Breast epithelium (tissue), 4 donors: ENCODE measurements at regions not wholly inside any gene's neighbourhood (a gene's known extent, or its start where the extent isn't known, plus 50 kb on each side); places are given as distances from the start of the nearest gene placed in this dataset.

Experiments used
- DNase-seq, 2 donors: peaks; one replicate each; pipeline ENCODE4 v3.0.0-alpha.2; 2019; ENCODE audit warnings: low spot score in 2 of 2
- H3K27ac ChIP-seq, 2 donors: fragments of 200-600 bp; sonication (generic) in 1 of 2; one replicate each; pipeline ENCODE4 v1.5.1; 2016 to 2019; ENCODE audit warnings: mild to moderate bottlenecking in 1 of 2
- H3K27me3 ChIP-seq, 2 donors: fragments of 200-600 bp; sonication (generic) in 1 of 2; one replicate each; pipeline versions ENCODE4 v1.5.1 to v1.6.0; 2017 to 2019; ENCODE audit warnings: control low read depth in 1 of 2, mild to moderate bottlenecking in 1 of 2
- H3K36me3 ChIP-seq: fragments of 200-600 bp; one replicate; pipeline ENCODE4 v1.5.1; 2019
- H3K4me1 ChIP-seq, 2 donors: fragments of 200-600 bp; sonication (generic); one replicate each; pipeline ENCODE4 v1.5.1; 2016 to 2019; ENCODE audit warnings: control low read depth in 1 of 2
- H3K4me3 ChIP-seq, 3 donors: fragments of 200-600 bp; sonication (generic); 1 replicate in 2 of 3; 2 replicates in 1 of 3; pipeline ENCODE4 v1.5.1; 2016 to 2019; ENCODE audit warnings: mild to moderate bottlenecking in 3 of 3, moderate library complexity in 2 of 3
- H3K9me3 ChIP-seq, 2 donors: fragments of 200-600 bp; sonication (generic) in 1 of 2; one replicate each; pipeline ENCODE4 v1.5.1; 2016 to 2019; ENCODE audit warnings: control low read depth in 1 of 2
- POLR2A ChIP-seq: fragments of 450-650 bp; IDR thresholded peaks from one replicate; pipeline ENCODE4 v1.6.1; 2016; ENCODE audit warnings: antibody characterized with exemption, mild to moderate bottlenecking, moderate library complexity
- POLR2AphosphoS5 ChIP-seq, 3 donors: sonication (generic); formaldehyde crosslinking; IDR thresholded peaks; one replicate each; pipeline ENCODE4 v1.6.1; 2017; ENCODE audit warnings: antibody characterized with exemption in 3 of 3
- intact Hi-C: fragments of 100-400 bp; cut with DNase I; formaldehyde crosslinking; loops from one replicate; pipeline ENCODE4 v1.15.1; 2023; ENCODE audit warnings: low total_unique reads
- TF ChIP-seq, protein P1 (sequence below), 3 donors: fragments of 450-650 bp; IDR thresholded peaks; one replicate each; pipeline ENCODE4 v1.5.1; 2016 to 2017; ENCODE audit warnings: antibody characterized with exemption in 3 of 3, mild to moderate bottlenecking in 3 of 3, moderate library complexity in 3 of 3

GRCh38 chr18:73733806-73734314, 413.8 kb downstream of the FBXO15 start:
- no peaks in the 10 kb centered on the region for H3K9me3 ChIP-seq
- intact Hi-C loops = loop anchor here (5.0 kb wide), 1 partner anchor 727 kb away; no protein-coding TSS in a partner anchor
- TF ChIP-seq, protein P1, sequence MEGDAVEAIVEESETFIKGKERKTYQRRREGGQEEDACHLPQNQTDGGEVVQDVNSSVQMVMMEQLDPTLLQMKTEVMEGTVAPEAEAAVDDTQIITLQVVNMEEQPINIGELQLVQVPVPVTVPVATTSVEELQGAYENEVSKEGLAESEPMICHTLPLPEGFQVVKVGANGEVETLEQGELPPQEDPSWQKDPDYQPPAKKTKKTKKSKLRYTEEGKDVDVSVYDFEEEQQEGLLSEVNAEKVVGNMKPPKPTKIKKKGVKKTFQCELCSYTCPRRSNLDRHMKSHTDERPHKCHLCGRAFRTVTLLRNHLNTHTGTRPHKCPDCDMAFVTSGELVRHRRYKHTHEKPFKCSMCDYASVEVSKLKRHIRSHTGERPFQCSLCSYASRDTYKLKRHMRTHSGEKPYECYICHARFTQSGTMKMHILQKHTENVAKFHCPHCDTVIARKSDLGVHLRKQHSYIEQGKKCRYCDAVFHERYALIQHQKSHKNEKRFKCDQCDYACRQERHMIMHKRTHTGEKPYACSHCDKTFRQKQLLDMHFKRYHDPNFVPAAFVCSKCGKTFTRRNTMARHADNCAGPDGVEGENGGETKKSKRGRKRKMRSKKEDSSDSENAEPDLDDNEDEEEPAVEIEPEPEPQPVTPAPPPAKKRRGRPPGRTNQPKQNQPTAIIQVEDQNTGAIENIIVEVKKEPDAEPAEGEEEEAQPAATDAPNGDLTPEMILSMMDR (IDR thresholded peaks at IDR 0.05) = no peak
- TF ChIP-seq POLR2AphosphoS5 (IDR thresholded peaks at IDR 0.05) (no peak), POLR2A (no peak)

DNA sequence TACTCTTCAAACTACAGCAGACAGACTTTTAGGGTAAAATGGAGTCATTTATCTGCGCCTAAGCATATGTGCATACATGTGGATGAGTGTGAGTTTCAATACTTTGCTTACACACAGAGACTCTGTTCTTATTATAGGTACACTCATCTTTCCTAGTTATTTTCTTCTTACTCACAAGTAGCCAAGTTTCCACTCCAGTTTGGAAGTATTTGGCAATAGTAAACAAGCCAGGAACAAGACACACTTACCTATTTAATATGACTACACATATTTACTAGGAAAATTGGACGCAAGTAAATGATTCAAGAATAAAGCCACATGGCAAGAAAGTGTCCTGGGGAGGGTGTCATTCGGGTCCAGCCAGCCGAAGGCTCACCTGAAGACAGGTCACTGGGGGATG, 414.3 kb downstream of the FBXO15 start:
- Histone ChIP-seq H3K4me3 (no peak overlapping the region), H3K27me3 (no peaks in the 10 kb centered on the region), H3K27ac (no peak overlapping the region), H3K4me1 (no peaks in the 10 kb centered on the region), H3K9me3 (no peaks in the 10 kb centered on the region), H3K36me3 (no peaks in the 10 kb centered on the region)
- TF ChIP-seq, protein P1 (IDR thresholded peaks at IDR 0.05) = no peak
- TF ChIP-seq POLR2A (no peak), POLR2AphosphoS5 (IDR thresholded peaks at IDR 0.05) (no peak)
- intact Hi-C loops = loop anchor here (5.0 kb wide), 1 partner anchor 726 kb away; no protein-coding TSS in a partner anchor
- DNase-seq = no peak

More at GRCh38 chr18:73733806-73734314, 413.8 kb downstream of the FBXO15 start:
- no peak overlapping the region for H3K4me3 ChIP-seq
- no peak for DNase-seq
- H3K4me1 ChIP-seq = no peaks in the 10 kb centered on the region
- no peaks in the 10 kb centered on the region for H3K36me3 ChIP-seq
- H3K27ac ChIP-seq = no peak overlapping the region
- H3K27me3 ChIP-seq = no peaks in the 10 kb centered on the region

DNA sequence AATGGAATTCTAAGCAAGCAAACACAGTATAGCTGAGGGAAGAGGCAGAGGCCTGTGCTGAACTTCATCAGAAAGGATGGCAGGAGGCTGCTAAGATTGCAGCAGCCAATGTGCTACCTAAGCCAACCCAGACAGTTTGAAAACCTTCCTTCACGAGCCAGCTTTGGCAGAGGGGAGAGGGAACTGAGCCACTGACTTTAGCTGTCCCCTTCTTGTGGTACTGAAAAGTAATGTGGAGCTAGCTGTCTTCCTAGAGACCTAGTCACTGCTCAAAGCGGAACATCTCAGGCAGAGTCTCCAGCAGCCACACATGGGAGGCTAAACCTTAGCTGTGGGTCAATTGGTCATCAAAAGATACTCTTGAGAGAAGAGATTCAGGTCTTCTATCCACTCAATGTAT, 419.0 kb downstream of the FBXO15 start:
- Histone ChIP-seq H3K27ac (no peak overlapping the region), H3K27me3 (no peaks in the 10 kb centered on the region), H3K9me3 (no peaks in the 10 kb centered on the region), H3K36me3 (no peaks in the 10 kb centered on the region), H3K4me3 (no peak overlapping the region), H3K4me1 (no peaks in the 10 kb centered on the region)
- no peak for TF ChIP-seq POLR2AphosphoS5 (IDR thresholded peaks at IDR 0.05)
- TF ChIP-seq, protein P1 (IDR thresholded peaks at IDR 0.05) = no peak
- TF ChIP-seq POLR2A = no peak
- no peak for DNase-seq
- intact Hi-C loops = no loop called here

GRCh38 chr18:73724958-73725357, 422.7 kb downstream of the FBXO15 start:
- Histone ChIP-seq H3K27ac (no peak overlapping the region), H3K36me3 (no peaks in the 10 kb centered on the region), H3K4me1 (no peaks in the 10 kb centered on the region), H3K9me3 (no peaks in the 10 kb centered on the region), H3K27me3 (no peaks in the 10 kb centered on the region), H3K4me3 (no peak overlapping the region)
- TF ChIP-seq POLR2AphosphoS5 (IDR thresholded peaks at IDR 0.05) = no peak
- no peak for TF ChIP-seq POLR2A
- TF ChIP-seq, protein P1 (IDR thresholded peaks at IDR 0.05) = no peak
- intact Hi-C loops = no loop called here
- no peak for DNase-seq

GRCh38 chr18:73719611-73720010, 428.0 kb downstream of the FBXO15 start:
- TF ChIP-seq, protein P1 (IDR thresholded peaks at IDR 0.05) = no peak
- TF ChIP-seq POLR2AphosphoS5 (IDR thresholded peaks at IDR 0.05) (no peak), POLR2A (no peak)
- Histone ChIP-seq H3K4me3 (no peak overlapping the region), H3K27me3 (no peaks in the 10 kb centered on the region), H3K27ac (no peak overlapping the region), H3K36me3 (no peaks in the 10 kb centered on the region), H3K4me1 (no peaks in the 10 kb centered on the region), H3K9me3 (no peaks in the 10 kb centered on the region)
- intact Hi-C loops = no loop called here
- no peak for DNase-seq
